IPS-NIHi11 (cell line): ENCODE measurements at regions not wholly inside any gene's neighbourhood (a gene's known extent, or its start where the extent isn't known, plus 50 kb on each side); places are given as distances from the start of the nearest gene placed in this dataset.
"Not testable (repeated sequence)": the region's sequence is repeated elsewhere in the genome, so short reads cannot be mapped to it uniquely, and the experiment has no call there.

Source experiments
- DNase-seq: peaks from one replicate; pipeline ENCODE4 v3.0.0; 2012; ENCODE audit warnings: mixed read lengths, low spot score

DNA sequence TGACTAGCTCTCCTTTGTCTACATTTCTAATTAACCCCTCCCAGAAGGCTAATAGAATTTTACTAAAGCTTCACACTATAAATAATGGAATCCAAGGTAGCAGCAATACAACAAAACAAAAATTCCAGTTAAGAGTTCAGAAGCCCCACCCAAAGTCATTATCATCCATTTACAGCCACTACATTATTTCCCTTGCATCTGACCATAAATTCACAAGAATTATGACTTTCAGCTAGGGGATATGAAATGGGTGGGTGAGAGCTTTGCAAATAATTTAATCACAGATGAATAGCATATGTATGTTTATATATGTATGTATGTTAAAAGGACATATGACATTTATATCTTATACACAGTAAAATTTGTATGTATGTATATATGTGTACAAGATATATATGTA lies 65.3 kb upstream of the PTGDR start:
- no peak for DNase-seq

DNA sequence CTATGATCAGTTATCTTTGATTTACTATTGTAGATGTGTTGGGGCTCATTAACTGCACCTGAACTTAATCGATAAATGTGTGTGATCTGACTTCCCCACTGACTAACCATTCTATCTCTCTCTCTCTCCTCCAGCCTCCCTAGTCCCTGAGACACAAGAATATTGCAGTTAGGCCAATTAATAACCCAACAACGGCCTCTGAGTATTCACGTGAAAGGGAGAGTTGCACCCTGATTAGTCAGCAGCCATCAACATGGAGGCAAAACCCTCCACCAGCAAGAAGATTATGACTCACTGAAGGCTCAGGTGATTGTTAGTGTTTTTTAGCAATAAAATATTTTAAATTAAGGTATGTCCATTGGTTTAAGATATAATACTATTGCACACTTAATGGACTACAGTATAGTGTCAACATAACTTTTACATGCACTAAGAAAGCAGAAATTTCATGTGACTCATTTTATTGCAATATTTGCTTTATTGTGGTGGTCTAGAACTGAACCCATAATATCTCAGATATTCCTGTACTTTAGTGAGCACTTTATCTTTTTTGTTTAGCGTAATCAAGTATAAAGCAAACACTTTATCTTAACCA lies 77.1 kb upstream of the PTGDR start:
- no peak for DNase-seq

DNA sequence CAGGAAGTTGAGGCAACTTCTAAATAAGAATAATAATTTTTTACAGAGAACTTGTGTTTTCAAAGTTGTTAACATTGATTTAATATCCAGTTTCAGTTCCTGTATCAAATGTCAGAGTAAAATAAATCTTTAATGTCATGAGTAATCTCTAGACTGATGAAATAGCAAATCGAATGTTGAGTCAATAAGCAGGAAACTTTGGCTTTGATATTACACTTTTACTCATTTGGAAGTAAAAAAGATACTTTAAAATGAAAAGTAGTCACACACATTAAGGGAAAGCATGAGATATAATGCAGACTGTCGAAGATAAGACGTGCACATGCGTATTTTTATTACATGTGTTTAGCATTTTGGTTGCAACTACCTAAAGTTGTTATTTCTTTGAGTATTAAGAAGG lies 78.2 kb upstream of the PTGDR start:
- no peak for DNase-seq

DNA sequence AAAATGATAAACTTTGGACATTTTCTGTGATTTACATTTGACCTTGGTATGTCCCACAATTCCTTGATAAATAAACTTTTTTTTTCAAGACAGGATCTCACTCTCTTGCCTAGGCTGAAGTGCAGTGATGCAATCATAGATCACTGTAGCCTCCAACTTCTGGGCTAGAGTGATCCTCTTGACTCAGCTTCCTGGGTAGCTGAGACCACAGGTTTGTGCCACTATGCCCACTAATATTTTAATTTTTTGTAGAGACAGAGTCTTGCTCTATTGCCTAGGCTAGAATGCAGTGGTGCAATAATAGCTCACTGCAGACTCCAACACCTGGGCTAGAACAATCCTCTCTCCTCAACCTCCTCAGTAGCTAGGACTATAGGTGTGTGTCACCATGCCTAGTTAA lies 79.1 kb upstream of the PTGDR start:
- DNase-seq = no peak

DNA sequence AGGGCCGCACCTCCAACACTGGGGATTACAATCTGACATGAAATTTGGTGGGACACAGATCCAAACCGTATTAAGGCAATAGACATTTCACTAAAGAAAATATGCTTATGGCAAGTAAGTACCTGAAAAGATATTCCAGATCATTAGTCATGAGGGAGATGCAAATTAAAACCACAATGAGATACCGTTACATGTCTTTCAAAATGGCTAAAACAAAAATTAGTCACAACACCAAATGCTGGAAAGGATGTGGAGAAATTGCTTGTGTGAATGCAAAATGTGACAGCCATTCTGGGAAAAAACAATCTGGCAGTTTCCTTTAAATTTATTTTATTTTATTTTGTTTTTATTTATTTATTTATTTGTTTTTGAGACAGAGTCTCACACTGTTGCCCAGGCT lies 82.3 kb upstream of the PTGDR start:
- DNase-seq = no peak

DNA sequence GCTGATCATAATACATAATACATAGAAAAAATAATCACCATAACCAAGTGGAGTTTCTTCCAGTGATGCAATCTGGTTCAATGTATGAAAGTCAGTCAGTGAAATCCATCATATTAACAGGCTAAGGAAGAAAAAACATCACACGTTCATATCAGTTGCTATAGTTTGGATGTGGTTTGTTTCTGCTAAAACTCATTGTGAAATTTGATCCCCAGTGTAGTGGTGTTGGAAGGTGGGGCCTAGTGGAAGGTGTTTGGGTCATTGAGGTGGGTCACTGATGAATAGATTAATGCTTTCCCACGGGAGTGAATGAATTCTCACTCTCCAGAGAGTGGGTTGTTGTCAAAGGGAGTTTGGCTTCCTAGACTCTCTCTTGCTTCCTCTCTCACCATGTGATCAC lies 84.6 kb upstream of the PTGDR start:
- no peak for DNase-seq

DNA sequence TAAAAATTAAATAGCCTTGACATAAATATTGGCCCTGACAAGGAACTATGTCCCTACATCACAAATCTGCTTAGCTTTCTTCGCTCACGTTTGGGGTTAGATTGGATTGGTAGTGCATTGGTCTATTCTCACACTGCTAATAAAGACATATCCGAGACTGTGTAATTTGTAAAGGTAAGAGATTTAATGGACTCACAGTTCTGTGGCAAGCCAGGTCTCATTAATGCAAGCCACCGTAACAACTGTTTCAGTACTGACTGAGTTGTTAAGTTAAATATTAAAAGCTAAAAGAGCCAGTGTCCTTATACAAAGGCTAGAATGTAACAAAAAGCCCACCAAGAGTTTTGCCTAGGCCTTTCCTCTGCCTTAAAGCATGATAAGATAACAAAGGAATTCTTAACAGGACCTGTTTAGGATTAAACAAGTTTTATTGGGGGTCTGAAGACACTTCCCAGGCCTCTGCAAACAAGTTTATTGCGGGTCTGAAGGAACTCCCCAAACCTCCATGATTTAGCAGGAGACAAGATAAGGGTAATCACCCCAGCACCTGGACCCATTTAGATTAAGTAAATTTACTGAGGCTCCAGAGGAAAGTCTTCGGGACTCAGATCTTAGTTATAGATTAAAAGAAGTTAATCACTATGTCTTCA lies 88.2 kb upstream of the PTGDR start:
- no peak for DNase-seq

DNA sequence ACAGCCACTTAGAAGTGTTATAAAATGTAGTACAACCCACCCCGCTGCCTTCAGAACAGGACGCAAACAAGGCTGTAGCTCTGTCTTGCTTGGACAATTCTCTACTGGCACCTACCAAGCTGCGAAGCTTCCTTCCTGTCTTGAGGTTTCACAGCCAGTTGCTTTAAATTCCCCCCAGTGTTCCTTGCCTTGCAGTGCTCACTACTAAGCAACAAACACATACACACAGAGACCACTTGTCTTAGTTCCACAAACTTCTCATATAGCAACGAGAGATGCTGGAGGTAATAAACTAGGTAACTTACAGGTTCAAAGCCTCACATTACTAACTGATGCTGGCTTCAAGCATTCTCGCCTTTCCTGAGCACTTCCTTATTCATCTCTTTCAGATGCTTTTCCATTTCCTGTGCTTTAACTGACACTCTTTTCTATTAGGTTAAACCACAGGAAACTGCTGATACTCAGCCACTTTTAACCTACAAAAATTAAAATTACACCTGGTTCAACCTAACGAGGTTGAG lies 91.5 kb upstream of the PTGDR start:
- DNase-seq = no peak

DNA sequence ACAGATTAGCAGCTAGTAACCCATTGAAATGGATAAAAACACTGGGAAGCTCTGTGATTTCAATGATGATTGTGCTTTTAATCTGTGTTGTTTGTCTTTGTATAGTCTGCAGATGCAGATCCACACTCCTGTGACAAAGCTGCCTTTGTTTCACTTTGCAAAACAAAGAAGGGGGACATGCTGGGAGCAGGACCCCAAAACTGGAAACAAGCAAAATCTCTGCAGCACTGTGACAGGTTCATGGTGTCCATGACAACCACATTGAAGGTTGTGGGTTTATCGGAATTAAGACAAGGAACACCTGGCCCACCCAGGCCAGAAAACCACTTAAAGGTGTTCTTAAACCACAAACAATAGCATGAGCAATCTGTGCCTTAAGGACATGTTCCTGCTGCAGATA lies 95.6 kb upstream of the PTGDR start:
- DNase-seq = not testable (repeated sequence)

DNA sequence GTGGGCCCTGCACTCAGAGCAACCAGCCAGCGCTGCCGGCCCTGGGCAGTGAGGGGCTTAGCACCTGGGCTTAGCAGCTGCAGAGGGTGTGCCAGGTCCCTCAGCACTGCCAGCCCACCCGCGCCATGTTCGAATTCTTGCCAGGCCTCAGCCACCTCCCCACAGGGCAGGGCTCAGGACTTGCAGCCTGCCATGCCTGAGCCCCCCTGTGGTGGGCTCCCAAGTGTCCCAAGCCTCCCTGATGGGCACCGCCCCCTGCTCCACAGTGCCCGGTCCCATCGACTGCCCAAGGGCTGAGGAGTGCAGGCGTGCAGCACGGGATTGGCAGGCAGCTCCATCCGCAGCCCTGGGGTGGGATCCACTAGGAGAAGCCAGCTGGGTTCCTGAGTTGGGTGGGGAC lies 98.0 kb upstream of the NID2 start:
- DNase-seq = no peak

DNA sequence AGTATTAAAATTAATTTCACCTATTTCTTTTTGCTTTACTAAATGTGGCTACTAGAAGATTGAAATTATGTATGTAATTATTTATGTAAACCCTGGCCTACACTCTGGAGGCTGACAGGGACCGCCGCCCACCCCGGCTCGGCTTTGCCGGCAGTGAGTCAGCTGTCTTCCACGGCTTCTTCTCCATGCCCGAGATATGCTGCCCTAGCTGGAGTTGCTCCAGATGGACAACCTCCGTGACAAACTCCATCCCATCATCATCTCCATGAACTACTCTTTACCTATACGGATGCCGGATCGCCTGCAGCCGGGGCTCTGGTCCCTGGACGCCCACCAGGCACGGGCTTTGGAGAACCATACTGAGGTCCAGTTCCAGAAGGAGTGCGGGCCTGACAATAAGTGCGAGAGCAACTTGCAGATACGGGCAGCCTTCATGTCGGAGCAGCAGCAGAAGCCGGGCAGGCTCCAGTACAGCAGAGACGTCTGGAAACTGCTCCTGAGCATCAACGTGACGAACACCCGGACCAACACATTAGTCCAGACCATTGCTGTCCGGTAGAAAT lies 86.9 kb upstream of the NID2 start:
- DNase-seq = no peak

DNA sequence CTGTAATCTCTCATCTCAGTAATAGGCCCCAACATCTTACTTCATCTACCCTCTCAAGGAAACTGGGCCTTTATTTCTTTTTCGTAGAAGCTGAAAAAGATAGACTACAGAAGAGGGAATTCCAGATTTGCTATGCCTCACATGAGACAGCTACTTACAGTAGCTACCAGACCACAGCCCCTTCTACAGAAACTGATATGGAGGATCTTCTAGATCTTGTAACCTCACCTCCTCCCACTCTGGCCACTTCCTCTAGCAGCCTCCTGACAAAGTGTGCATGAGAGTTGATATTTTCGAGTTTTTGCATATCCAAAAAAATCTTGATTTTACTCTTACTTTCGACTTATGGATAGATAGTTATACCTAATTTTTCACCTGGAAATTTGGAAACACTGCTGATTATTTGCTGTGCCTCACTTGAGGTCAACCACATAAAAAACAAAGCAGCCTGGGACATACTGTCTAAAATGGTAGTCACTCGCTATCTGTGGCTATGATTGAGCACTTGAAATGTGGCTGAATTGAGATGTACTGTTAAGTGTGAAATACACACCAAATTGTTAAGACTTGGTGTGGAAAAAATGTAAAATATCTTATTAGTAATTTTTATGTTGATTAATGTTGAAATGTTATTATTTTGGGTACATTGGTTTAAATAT lies 86.3 kb upstream of the NID2 start:
- no peak for DNase-seq

DNA sequence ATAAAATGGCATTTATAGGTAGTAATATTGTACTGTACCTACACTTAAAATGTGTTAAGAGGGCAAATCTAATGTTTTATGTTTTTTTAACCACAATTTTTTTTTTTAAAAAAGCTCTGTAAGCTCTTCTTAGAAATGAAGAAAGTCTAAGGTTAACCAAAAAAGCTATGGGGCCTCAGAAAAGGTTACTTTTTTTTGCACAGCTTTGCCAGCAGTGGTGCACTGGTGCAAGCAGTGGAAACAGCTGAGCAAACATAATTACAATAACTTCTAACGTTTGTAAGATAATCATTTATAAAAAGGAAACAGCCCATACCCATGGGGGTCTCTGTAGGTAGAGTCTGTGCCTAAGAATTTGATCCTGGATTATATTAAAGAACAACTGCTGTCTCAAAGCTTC lies 85.1 kb upstream of the NID2 start:
- DNase-seq = no peak

DNA sequence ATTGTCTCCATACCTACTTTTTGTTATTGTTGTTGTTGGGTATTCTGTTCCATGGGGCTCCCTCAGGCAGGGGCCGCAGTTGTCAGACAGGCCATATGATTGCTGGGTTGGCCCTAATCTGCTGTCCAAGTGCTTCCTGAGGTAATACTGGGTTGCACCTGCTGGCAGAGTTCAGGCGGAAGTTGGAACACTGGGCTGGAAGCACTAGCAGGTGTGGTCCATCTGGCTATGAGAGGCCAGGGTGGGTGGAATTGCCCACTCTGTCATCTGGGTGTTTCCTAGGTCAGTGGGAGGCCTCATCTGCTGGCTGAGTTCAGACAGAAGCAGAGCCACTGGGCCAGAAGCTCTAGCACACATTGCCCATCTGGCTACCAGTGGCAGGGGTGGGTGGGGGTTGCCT lies 81.3 kb upstream of the NID2 start:
- DNase-seq = no peak

DNA sequence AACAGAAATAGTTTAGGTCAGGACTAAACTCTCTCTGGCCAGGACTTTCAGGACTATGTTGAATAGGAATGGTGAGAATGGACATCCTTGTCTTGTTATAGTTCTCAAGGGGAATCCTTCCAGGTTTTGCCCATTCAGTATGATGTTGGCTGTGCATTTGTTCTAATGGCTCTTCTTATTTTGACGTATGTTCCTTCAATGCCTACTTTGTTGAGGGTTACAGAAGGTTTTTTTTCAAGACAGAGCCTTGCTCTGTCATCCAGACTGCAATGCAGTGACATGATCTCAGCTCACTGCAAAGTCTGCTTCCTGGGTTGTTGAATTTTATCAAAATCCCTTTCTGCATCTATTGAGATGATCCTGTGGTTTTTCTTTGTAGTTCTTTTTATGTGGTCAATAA lies 79.5 kb upstream of the NID2 start:
- DNase-seq = no peak

DNA sequence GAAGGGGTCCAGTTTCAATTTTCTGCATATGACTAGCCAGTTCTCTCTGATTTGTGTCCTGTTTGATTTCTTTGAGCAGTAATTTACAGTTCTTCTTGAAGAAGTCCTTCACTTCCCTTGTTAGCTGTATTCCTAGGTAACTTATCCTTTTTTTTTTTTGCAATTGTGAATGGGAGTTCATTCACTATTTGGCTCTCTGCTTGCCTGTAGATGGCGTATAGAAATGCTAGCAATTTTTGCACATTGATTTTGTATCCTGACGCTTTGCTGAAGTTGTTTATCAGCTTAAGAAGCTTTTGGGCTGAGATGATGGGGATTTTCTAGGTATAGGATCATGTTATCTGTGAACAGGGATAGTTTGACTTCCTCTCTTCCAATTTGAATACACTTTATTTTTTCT lies 77.6 kb upstream of the NID2 start:
- DNase-seq = no peak

DNA sequence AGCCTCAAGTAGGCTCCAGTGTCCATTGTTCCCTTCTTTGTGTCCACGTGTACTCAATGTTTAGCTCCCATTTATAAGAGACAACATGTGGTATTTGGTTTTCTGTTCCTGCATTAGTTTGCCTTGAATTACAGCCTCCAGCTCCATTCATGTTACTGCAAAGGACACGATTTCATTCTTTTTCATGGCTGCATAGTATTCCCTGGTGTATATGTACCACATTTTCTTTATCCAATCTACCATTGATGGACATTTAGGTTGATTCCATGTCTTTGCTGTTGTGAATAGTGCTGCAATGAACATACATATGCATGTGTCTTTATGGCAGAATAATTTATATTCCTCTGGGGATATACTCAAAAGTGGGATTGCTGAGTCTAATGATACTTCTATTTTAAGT lies 75.2 kb upstream of the NID2 start:
- not testable (repeated sequence) for DNase-seq

DNA sequence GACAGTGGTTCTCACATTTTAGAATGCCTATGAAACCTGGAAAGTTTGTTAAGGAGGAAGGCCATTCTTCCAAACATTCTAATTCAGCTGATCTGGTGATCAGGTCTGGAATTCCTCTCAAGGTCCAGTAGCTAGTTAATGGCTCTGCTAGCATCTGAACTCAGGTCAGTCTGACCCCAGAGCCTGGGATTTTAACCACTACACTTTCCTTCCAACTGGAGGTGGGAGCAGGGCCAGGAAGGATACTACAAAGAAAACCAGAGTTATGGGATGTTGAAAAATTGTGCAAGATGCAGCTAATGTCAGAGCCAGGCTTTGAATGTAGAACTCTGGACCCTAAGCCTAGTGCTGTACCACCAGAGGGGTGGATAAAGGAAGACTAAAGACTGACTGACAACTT lies 73.6 kb upstream of the NID2 start:
- no peak for DNase-seq

DNA sequence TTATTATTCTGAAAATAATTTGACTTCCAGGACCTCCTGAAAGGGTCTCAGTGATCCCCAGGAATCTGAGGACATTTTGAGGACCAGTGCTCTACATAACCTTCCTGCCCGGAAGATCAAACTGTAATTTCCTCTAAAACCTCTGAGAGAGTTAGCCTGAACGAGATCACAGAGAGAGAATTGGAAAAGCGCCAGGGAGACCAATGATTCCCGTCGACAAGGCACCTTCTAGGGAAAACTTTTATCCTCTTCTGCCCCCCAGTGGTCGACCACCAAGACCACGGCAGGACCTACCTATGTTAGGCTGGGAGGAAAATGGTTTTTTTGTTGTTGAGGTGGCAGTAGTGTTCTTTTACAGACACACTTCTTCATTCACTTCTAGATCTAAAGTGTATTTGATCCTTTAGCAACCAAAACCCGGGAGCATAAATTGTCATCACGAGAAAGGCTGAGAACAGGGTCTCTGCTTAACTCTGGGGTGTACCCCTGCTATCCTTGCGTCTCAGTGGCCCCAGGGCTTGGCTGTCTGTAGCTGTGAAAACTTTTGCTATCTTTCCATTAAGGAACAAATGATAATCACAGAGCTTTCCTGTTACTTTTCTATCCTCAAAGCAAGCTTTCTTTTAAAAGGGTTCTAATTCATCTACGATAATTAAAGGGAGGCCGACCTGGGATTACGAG lies 62.9 kb upstream of the NID2 start:
- DNase-seq = peak; percentile 89

DNA sequence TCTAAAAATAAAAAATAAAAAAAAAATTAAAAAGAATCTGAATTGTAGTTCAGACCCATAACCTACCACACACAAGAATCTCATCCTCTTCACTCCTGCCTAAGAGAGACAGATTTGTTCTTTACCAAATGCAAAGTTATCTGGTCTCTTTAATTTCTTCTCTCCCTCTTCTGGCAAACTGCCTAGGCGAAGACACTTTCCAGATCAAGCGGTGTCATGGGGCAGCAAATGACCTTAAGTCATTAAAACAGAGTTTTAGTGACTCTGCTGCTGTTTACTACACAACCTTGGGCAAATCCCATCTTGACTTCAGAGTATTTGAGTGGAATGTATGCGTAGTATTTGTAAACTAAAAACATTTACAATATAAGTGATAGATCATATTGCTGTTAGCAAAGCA lies 60.9 kb upstream of the NID2 start:
- no peak for DNase-seq

DNA sequence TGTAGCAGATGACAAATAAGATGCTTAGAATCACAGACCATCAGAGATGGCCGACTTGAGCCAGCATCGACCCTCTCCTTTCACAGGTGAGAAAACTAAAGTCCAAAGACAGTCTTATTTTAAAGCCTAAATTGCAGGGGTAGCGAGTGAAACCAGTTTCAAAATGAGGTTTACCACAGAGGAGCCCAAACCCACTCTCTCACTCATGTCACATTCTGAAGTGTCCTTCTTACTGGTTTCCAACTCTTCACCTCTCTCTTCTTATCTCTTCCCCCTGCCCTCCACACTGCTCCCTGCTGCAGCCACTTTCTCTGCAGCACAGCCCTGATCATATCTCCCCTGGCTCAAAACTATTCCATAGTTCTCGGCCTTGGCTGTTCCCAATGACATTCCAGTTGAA lies 57.0 kb upstream of the NID2 start:
- DNase-seq = no peak

DNA sequence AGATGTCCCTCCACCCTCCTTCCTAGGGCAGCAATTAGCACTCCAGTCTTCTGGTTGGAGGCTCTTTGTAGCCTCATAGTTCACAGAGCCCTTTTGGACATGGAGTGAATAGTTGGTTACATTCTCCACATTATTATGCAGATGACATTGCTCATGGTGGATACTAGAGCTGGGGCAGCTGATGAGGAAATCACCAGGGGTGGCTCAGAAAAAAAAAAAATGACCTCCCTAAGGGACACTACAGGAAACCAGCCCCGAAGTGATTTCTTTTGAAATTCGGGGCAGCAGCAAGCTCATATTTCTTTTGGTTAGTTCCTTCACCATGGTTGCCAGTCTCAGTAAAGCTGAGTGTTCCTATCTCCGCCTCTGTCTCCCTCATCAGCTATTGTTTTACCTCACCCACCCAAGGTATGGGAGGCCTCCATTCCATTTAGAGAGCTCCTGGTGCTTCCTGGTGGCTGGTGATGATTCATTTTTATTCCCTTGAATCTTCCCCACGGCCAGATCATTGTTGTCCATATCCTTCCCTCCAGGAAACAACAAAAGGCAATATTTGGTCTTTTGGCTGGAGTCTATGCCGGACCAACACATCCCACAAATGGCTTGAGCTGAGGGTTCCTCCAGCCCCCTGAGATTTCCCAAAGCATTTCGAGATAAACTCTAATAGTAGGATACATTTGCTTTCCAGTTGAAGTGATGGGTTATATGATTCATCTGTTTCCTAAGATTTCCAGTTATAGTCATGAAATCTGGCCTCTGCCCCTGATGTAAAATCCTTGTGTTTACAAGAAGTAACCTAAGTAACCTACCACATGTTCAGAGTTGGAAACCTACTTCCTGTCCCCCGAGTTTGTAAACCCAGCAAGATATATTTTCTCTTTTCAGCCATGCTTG lies 56.2 kb upstream of the NID2 start:
- peak; percentile 43 for DNase-seq
